Muscle layer of duodenum (tissue), 2 donors: ENCODE measurements at regions not wholly inside any gene's neighbourhood (a gene's known extent, or its start where the extent isn't known, plus 50 kb on each side); places are given as distances from the start of the nearest gene placed in this dataset.
"Not testable (repeated sequence)": the region's sequence is repeated elsewhere in the genome, so short reads cannot be mapped to it uniquely, and the experiment has no call there.

Experiments
- H3K27ac ChIP-seq: one replicate; pipeline ENCODE4 v1.7.0; 2013; ENCODE audit warnings: mild to moderate bottlenecking, low read length
- H3K27me3 ChIP-seq: one replicate; pipeline ENCODE4 v1.7.0; 2013; ENCODE audit warnings: low read depth, mild to moderate bottlenecking, control low read depth, low read length
- H3K36me3 ChIP-seq, 2 donors: one replicate each; pipeline ENCODE4 v1.7.0; 2013; ENCODE audit warnings: low read length in 2 of 2, control low read depth in 1 of 2, mild to moderate bottlenecking in 1 of 2; ENCODE audit not compliant: insufficient read depth in 2 of 2, control insufficient read depth in 1 of 2
- H3K4me1 ChIP-seq, 2 donors: one replicate each; pipeline ENCODE4 v1.7.0; 2013; ENCODE audit warnings: low read length in 2 of 2, mild to moderate bottlenecking in 2 of 2, control low read depth in 1 of 2, moderate library complexity in 1 of 2; ENCODE audit not compliant: insufficient read depth in 2 of 2, control insufficient read depth in 1 of 2
- H3K4me3 ChIP-seq, 2 donors: one replicate each; pipeline ENCODE4 v1.7.0; 2013; ENCODE audit warnings: low read length in 2 of 2, low read depth in 1 of 2, mild to moderate bottlenecking in 1 of 2
- H3K9me3 ChIP-seq, 2 donors: one replicate each; pipeline ENCODE4 v1.7.0; 2013; ENCODE audit warnings: low read length in 2 of 2, control low read depth in 1 of 2, mild to moderate bottlenecking in 1 of 2; ENCODE audit not compliant: control insufficient read depth in 1 of 2
- donor health status: healthy.

DNA sequence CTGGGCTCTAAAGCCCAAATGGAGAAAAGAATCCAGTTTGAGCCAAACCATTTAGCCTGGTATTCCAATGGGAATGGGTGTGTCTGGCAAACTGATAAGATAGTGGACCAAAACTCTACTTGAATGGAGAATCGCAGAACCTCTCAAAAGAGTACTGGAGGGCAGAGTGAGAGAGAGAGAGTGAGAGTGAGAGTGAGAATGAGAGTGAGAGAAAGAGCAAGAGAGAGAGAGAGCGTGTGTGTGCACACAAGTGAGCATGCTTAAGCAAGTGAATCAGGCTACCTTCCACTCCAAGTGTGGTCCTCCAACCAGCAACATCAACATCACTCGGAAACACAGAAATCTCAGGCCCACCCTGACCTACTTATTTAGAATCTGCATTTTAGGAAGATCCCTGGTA lies 58.8 kb downstream of the UQCRFS1 start:
- Histone ChIP-seq H3K27ac (no peak overlapping the region), H3K36me3 (no peaks in the 10 kb centered on the region), H3K4me1 (no peaks in the 10 kb centered on the region), H3K9me3 (peaks cover 0 to 21% of the 10 kb centered on the region in 2 donors), H3K4me3 (no peak overlapping the region), H3K27me3 (no peaks in the 10 kb centered on the region)

DNA sequence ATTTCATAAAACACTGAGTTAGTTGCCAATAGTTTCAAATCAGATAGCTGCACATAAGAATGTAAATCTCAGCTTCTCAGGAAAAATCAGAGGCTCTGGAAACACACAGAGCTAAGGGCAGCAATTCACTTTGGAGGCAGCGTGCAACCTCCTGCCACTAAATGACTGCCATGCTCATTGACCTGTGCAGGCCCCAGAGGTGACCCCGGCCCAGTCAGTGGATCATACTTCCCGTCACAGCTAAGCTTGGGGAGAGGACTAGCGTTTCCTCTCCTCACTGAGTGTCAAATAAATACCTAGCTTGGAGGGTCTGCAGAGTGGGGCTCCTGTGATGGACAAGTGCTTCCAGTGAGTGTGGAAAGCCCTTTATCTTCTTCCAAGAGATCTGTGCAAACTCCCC lies 67.2 kb downstream of the UQCRFS1 start:
- Histone ChIP-seq H3K27ac (no peak overlapping the region), H3K4me3 (no peak overlapping the region), H3K9me3 (peaks cover 0 to 5% of the 10 kb centered on the region in 2 donors), H3K4me1 (no peaks in the 10 kb centered on the region), H3K36me3 (no peaks in the 10 kb centered on the region), H3K27me3 (no peaks in the 10 kb centered on the region)

DNA sequence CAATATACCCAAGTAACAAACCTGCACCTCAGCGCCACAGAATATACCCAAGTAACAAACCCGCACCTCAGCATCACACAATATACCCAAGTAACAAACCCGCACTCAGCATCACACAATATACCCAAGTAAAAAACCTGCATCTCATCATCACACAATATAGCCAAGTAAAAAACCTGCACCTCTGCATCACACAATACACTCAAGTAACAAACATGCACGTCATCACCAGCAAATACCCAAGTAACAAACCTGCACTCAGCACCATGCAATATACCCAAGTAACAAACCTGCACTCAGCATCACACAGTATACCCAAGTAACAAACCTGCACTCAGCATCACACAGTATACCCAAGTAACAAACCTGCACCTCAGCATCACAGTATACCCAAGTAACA lies 69.8 kb downstream of the UQCRFS1 start:
- Histone ChIP-seq H3K9me3 (peaks cover 17 to 27% of the 10 kb centered on the region in 2 donors), H3K4me3 (no peak overlapping the region), H3K27me3 (no peaks in the 10 kb centered on the region), H3K27ac (no peak overlapping the region), H3K4me1 (no peaks in the 10 kb centered on the region), H3K36me3 (no peaks in the 10 kb centered on the region)

DNA sequence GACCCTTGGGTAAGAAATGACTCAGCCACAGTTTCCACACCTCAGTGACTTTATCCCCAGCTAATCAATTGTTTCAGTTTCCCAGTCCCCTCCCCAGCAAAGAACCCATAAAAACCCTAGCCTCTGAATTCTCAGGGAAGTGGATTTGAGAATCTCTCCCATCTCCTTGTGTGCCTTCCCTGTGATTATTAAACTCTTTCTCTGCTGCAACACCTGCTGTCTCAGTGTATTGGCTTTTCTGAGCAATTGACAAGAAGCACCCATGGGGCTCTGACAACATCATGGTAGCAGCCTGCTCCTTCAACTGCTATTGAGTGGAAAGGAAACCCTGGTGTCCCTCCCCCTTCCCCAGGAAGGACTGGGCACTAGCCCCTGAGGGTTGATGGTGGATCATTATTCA lies 73.7 kb downstream of the UQCRFS1 start:
- H3K36me3 ChIP-seq = no peaks in the 10 kb centered on the region
- H3K27me3 ChIP-seq = no peaks in the 10 kb centered on the region
- no peak overlapping the region for H3K27ac ChIP-seq
- peak overlapping the region in 1 of 2 donors; percentile 34 for H3K4me3 ChIP-seq
- no peaks in the 10 kb centered on the region for H3K4me1 ChIP-seq
- peaks cover 17 to 29% of the 10 kb centered on the region in 2 donors for H3K9me3 ChIP-seq

DNA sequence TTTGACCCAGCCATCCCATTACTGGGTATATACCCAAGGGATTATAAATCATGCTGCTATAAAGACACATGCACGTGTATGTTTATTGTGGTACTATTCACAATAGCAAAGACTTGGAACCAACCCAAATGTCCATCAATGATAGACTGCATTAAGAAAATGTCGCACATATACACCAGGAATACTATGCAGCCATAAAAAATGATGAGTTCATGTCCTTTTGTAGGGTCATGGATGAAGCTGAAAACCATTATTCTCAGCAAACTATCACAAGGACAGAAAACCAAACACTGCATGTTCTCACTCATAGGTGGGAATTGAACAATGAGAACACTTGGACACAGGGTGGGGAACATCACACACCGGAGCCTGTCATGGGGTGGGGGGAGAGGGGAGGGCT lies 74.7 kb downstream of the UQCRFS1 start:
- not testable (repeated sequence) for H3K4me3 ChIP-seq, H3K4me1 ChIP-seq, H3K27ac ChIP-seq, H3K27me3 ChIP-seq, H3K36me3 ChIP-seq
- H3K9me3 ChIP-seq = peaks cover 17 to 30% of the 10 kb centered on the region in 2 donors

DNA sequence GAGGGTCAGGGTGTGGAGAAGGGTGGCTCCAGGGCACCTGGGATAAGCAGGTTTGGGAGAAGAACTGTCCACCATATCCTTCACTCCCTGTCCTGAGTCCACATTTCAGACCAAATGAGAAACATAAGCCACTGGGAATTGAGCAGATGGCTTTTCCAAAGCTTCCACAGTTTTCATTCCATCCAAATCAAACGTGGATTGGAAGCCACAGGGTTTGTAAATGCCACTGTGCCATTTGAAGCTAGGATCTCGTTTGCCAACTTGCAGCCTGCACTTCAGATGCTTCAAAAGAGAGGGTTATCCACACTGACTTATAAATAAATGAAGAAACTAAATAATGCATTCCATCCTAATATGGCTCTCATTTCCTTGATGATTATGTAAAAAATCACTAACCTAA lies 81.5 kb downstream of the UQCRFS1 start:
- Histone ChIP-seq H3K9me3 (peaks cover 0 to 10% of the 10 kb centered on the region in 2 donors), H3K4me1 (no peaks in the 10 kb centered on the region), H3K36me3 (no peaks in the 10 kb centered on the region), H3K4me3 (no peak overlapping the region), H3K27me3 (no peaks in the 10 kb centered on the region), H3K27ac (no peak overlapping the region)

DNA sequence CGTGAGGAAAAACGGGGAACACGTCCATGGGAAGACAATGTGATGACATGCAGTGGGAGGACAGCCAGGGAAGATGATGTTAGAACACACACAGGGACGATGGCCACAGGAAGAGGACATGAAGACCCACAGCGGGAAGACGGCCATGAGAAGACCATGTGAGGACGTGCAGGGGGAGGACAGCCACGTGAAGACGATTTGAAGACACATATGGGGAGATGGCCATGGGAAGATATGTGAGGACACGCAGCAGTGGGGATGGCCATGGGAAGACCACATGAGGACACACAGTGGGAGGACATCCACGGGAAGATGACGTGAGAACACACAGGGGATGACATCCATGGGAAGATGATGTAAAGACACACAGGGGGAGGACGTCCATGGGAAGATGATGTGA lies 83.8 kb downstream of the UQCRFS1 start:
- H3K9me3 ChIP-seq = peaks cover 0 to 10% of the 10 kb centered on the region in 2 donors
- no peak overlapping the region for H3K4me3 ChIP-seq
- H3K27ac ChIP-seq = no peak overlapping the region
- H3K27me3 ChIP-seq = no peaks in the 10 kb centered on the region
- no peaks in the 10 kb centered on the region for H3K36me3 ChIP-seq
- H3K4me1 ChIP-seq = no peaks in the 10 kb centered on the region

DNA sequence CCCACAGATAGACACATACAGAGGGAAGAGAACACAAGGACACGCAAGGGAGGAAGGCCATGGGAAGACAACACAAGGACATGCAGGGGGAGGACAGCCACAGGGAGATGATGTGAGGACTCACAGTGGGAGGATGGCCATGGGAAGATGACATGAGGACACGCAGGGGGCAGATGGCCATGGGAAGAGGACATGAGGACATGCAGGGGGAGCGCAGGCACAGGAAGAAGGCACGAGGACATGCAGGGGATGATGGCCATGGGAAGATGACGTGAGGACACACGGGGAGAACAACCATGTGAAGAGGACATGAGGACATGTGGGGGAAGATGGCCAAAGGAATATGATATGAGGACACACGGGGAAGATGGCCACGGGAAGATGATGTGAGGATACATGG lies 84.7 kb downstream of the UQCRFS1 start:
- Histone ChIP-seq H3K27ac (no peak overlapping the region), H3K36me3 (no peaks in the 10 kb centered on the region), H3K4me1 (no peaks in the 10 kb centered on the region), H3K27me3 (no peaks in the 10 kb centered on the region), H3K9me3 (peaks cover 0 to 10% of the 10 kb centered on the region in 2 donors), H3K4me3 (no peak overlapping the region)

DNA sequence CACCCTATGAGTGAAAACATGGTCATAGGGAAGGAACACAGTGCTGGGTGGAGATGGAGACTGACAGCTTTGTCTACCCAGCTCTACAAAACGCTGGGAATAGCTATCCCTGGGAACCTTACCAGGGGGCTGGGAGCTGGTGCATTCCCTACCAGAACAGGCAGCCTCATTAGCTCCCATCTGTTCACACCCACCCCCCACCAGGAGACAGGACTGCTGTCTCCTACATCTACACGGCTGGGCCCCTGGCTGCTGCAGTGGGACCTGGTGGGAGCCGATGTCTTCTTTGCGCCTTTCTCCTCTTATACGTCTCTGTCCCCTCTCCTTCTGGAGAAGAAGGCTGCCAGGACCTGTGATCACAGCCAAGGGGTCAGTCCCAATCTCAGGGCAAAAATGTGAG lies 90.8 kb downstream of the UQCRFS1 start:
- Histone ChIP-seq H3K36me3 (no peaks in the 10 kb centered on the region), H3K4me3 (no peak overlapping the region), H3K4me1 (no peaks in the 10 kb centered on the region), H3K27ac (no peak overlapping the region), H3K9me3 (no peaks in the 10 kb centered on the region), H3K27me3 (no peaks in the 10 kb centered on the region)

DNA sequence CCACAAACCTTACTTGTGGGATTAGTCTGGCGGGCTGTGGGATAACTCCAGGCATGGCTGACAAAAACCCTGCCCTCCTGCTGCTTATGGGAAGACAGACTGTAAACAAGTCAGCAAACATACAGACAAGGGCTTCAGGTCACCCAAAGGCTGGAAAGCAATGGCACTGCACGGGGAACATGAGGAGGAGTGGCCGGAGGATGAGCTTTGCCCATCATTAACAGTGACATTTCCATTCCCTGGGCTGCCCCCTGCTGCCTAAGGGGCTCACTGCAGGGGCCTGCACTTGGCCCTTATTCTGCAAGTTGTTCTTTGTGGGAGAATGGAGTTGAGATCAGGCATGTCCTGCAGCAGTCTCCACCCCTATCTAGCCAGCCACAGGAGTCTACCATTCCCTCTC lies 91.3 kb downstream of the UQCRFS1 start:
- Histone ChIP-seq H3K27me3 (no peaks in the 10 kb centered on the region), H3K36me3 (no peaks in the 10 kb centered on the region), H3K4me3 (no peak overlapping the region), H3K4me1 (no peaks in the 10 kb centered on the region), H3K27ac (no peak overlapping the region), H3K9me3 (no peaks in the 10 kb centered on the region)

DNA sequence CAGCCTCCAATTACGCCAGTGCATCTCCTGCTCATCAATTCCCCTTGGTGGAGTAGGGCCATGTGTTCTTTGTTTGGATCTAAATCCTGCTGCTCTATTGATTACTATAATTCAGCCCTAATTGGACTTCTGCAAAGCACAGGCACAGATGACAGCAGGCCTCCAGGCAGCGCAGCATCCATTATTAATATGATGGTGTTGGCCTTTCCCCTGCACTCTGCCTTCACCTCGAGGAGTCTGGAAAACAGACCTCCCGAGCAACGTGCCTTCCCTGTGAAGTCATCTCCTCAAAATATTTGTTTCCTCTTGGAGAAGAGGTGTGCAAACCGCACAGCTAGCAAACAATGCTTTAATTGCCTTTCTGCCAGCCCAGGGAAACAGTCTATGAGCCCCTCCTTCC lies 92.5 kb downstream of the UQCRFS1 start:
- Histone ChIP-seq H3K9me3 (no peaks in the 10 kb centered on the region), H3K36me3 (no peaks in the 10 kb centered on the region), H3K27me3 (no peaks in the 10 kb centered on the region), H3K4me3 (no peak overlapping the region), H3K4me1 (no peaks in the 10 kb centered on the region), H3K27ac (no peak overlapping the region)

DNA sequence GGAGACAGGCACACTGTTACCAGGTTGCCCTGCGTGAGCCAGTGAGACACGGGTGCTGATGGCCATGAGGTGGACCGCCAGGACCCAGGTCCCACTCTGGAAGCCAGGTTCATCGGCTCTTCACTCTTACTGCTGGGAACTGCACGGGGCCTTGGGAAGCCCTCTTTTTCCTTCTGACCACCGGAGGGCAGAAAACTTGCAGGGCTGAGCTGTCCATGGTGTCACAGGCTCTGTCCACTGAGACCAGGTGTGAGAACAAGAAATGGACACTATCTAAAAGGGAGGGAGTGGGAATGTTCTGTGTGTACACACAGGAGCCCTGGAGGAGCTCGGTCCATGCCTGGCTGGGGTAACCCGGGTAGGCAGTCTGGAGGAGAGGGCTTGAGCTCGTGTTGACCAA lies 93.4 kb downstream of the UQCRFS1 start:
- H3K4me1 ChIP-seq = no peaks in the 10 kb centered on the region
- no peaks in the 10 kb centered on the region for H3K9me3 ChIP-seq
- H3K4me3 ChIP-seq = no peak overlapping the region
- H3K27ac ChIP-seq = no peak overlapping the region
- H3K36me3 ChIP-seq = no peaks in the 10 kb centered on the region
- no peaks in the 10 kb centered on the region for H3K27me3 ChIP-seq
